Pancreas (tissue), 10 donors: ENCODE measurements at regions not wholly inside any gene's neighbourhood (a gene's known extent, or its start where the extent isn't known, plus 50 kb on each side); places are given as distances from the start of the nearest gene placed in this dataset.
A peak's percentile ranks its signal among the peaks of the same experiment; 100 is the strongest.

Source experiments
- ATAC-seq, 4 donors: fragments of 200-7000 bp; cut with Tn5 transposase; one replicate each; pipeline versions ENCODE4 v1.8.0 to v1.9.1; 2020; ENCODE audit warnings: mild to moderate bottlenecking in 4 of 4, moderate library complexity in 4 of 4
- DNase-seq, 6 donors: peaks; one replicate each; pipeline ENCODE4 v3.0.0-alpha.2; 2020
- FAIRE-seq: peaks from 2 replicates; lab custom pipeline; 2012; peaks lifted over from hg19 to GRCh38; lab: Jason Lieb, UNC
- H3K27ac ChIP-seq, 4 donors: fragments of 200-600 bp; sonication (generic); 1 replicate in 3 of 4; 2 replicates in 1 of 4; pipeline versions ENCODE4 v1.5.0 to v1.8.0; 2020
- H3K27me3 ChIP-seq, 4 donors: fragments of 200-600 bp; one replicate each; pipeline ENCODE4 v1.8.0; 2021
- H3K36me3 ChIP-seq, 3 donors: fragments of 200-600 bp; sonication (generic) in 1 of 3; one replicate each; pipeline versions ENCODE4 v1.5.0 to v1.8.0; 2020 to 2021
- H3K4me1 ChIP-seq, 3 donors: fragments of 200-600 bp; one replicate each; pipeline ENCODE4 v1.8.0; 2021
- H3K4me3 ChIP-seq, 4 donors: fragments of 200-600 bp; sonication (generic) in 2 of 4; one replicate each; pipeline versions ENCODE4 v1.5.0 to v1.8.0; 2020 to 2021
- H3K9me3 ChIP-seq, 4 donors: fragments of 200-600 bp; one replicate each; pipeline ENCODE4 v1.8.0; 2021
- CTCF ChIP-seq, 4 donors: fragments of 200-600 bp; sonication (generic) in 3 of 4; IDR thresholded peaks; one replicate each; pipeline versions ENCODE4 v1.5.0 to v1.8.0; 2021; ENCODE audit warnings: antibody characterized with exemption in 4 of 4
- WGBS, 2 donors: extraction: QIAGEN DNeasy Blood & Tissue Kit; methylation state at CpG; one replicate each; pipeline ENCODE4 v1.1.7; 2013; 5-methylcytosine and 5-hydroxymethylcytosine counted together
- intact Hi-C, 3 donors: fragments of 100-400 bp; cut with DNase I; formaldehyde crosslinking; loops; one replicate each; pipeline versions ENCODE4 v1.11.1 to v1.14.2; 2022
- donor health status: healthy with polysubstance abuse.
- donor health status: DM: no; HTN: no; CAD: no; lungs with moderate emphysema.
- donor health status: DM: no; HTN: no; CAD: no.
- donor health status: control.
- donor health status: control.
- donor health status: Bipolar disorder and iron deficiency.
- donor health status: DM: yes; HTN: yes; CAD: no.
- donor health status: DM: no; HTN: no; CAD: no.
- donor health status: DM: no; HTN: no; CAD: no.
- donor health status: DM: yes; HTN: yes; CAD: no.

- TF ChIP-seq CTCF (IDR thresholded peaks at IDR 0.05) = no peak
- H3K36me3 ChIP-seq = no peaks in the 10 kb centered on the region
- FAIRE-seq (no peak), ATAC-seq (no peak), DNase-seq (no peak)
- no peak overlapping the region for H3K27ac ChIP-seq
- intact Hi-C loops = no loop called here
- H3K27me3 ChIP-seq = no peaks in the 10 kb centered on the region
- WGBS, 2 donors = 74 to 81% methylated on average over 4 of the region's 4 CpGs
- H3K4me1 ChIP-seq = no peaks in the 10 kb centered on the region
- no peaks in the 10 kb centered on the region for H3K9me3 ChIP-seq
- no peak overlapping the region for H3K4me3 ChIP-seq
These were observed 228.2 kb downstream of the SOX9 start for GRCh38 chr17:72349011-72349410.

- no peaks in the 10 kb centered on the region for H3K9me3 ChIP-seq
- peak in 1 of 4 donors; percentile 32 for ATAC-seq
- no peaks in the 10 kb centered on the region for H3K36me3 ChIP-seq
- no peak overlapping the region for H3K27ac ChIP-seq
- DNase-seq = peak in 1 of 6 donors; percentile 26
- no peak overlapping the region for H3K4me3 ChIP-seq
- FAIRE-seq = no peak
- no peaks in the 10 kb centered on the region for H3K4me1 ChIP-seq
- intact Hi-C loops = no loop called here
- no peak for TF ChIP-seq CTCF (IDR thresholded peaks at IDR 0.05)
- 64 to 66% methylated on average over 13 of the region's 13 CpGs for WGBS, 2 donors
- H3K27me3 ChIP-seq = no peaks in the 10 kb centered on the region
These were observed 228.7 kb downstream of the SOX9 start for GRCh38 chr17:72349491-72349995.

GRCh38 chr17:72350073-72350472 lies 229.3 kb downstream of the SOX9 start:
- no peak for TF ChIP-seq CTCF (IDR thresholded peaks at IDR 0.05)
- Histone ChIP-seq H3K4me3 (no peak overlapping the region), H3K4me1 (no peaks in the 10 kb centered on the region), H3K9me3 (no peaks in the 10 kb centered on the region), H3K36me3 (no peaks in the 10 kb centered on the region), H3K27me3 (no peaks in the 10 kb centered on the region), H3K27ac (no peak overlapping the region)
- ATAC-seq (no peak), FAIRE-seq (no peak), DNase-seq (no peak)
- intact Hi-C loops = no loop called here
- 91 to 93% methylated on average over 3 of the region's 3 CpGs for WGBS, 2 donors

GRCh38 chr17:72351365-72351764 lies 230.5 kb downstream of the SOX9 start:
- ATAC-seq = no peak
- no peak for FAIRE-seq
- no peak for DNase-seq
- Histone ChIP-seq H3K4me1 (no peaks in the 10 kb centered on the region), H3K4me3 (no peak overlapping the region), H3K27ac (no peak overlapping the region), H3K36me3 (no peaks in the 10 kb centered on the region), H3K9me3 (no peaks in the 10 kb centered on the region), H3K27me3 (no peaks in the 10 kb centered on the region)
- TF ChIP-seq CTCF (IDR thresholded peaks at IDR 0.05) = no peak
- 87 to 91% methylated on average over 6 of the region's 6 CpGs for whole genome bisulfite sequencing, 2 donors
- intact Hi-C loops = no loop called here

- no peaks in the 10 kb centered on the region for H3K9me3 ChIP-seq
- TF ChIP-seq CTCF (IDR thresholded peaks at IDR 0.05) = no peak
- no peaks in the 10 kb centered on the region for H3K36me3 ChIP-seq
- intact Hi-C loops = no loop called here
- H3K27me3 ChIP-seq = no peaks in the 10 kb centered on the region
- WGBS, 2 donors = 68 to 73% methylated on average over 21 of the region's 21 CpGs
- no peaks in the 10 kb centered on the region for H3K4me1 ChIP-seq
- FAIRE-seq = no peak
- DNase-seq = no peak
- no peak overlapping the region for H3K4me3 ChIP-seq
- H3K27ac ChIP-seq = no peak overlapping the region
- ATAC-seq = no peak
These were observed 231.1 kb downstream of the SOX9 start for GRCh38 chr17:72351884-72352346.
